ENCODE measurements at regions not wholly inside any gene's neighbourhood (a gene's known extent, or its start where the extent isn't known, plus 50 kb on each side); places are given as distances from the start of the nearest gene placed in this dataset.

- TF ChIP-seq MAX (IDR thresholded peaks at IDR 0.05; ENCODE audit: insufficient read depth, insufficient read length): no peak
- TF ChIP-seq CTCF (IDR thresholded peaks at IDR 0.05; ENCODE audit: extremely low read depth in 1 of 2, insufficient read depth in 1 of 2, low read depth in 1 of 2, low read length in 2 of 2): no peak
- TF ChIP-seq POLR2AphosphoS5 (IDR thresholded peaks at IDR 0.05; ENCODE audit: insufficient read depth, low read depth, low read length): no peak
- TF ChIP-seq POLR2A (IDR thresholded peaks at IDR 0.05; ENCODE audit: low read depth, low read length): no peak
- TF ChIP-seq GATA2 (IDR thresholded peaks at IDR 0.05; ENCODE audit: insufficient read depth, insufficient read length, low read depth, low read length): no peak
- TF ChIP-seq EZH2 (IDR thresholded peaks at IDR 0.05; ENCODE audit: borderline replicate concordance, low read depth, low read length, severe bottlenecking): no peak
These were observed 780.0 kb downstream of the SORCS1 start for GRCh38 chr10:106384496-106384895.

All from endothelial cell of umbilical vein (primary cell).